ENCODE measurements at regions not wholly inside any gene's neighbourhood (a gene's known extent, or its start where the extent isn't known, plus 50 kb on each side); places are given as distances from the start of the nearest gene placed in this dataset.

DNA sequence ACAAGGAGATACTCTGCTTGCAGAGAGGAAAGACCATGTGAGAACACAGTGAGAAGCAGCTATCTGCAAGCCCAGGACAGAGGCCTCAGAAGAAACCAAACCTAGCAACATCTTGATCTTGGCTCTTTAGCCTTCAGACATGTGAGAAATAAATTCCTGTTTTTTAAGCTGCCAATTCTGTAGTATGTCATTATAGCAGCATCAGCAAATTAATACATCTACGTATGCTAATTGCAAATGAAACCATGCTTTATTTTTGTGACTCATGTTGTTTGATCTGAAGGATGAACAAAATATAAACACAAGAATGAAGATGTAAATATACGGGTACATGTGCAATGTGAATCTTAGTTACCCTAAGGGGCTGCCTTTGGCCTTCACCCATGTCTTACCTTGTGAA, 714.4 kb upstream of the ARPP21 start:
- no peak for TF ChIP-seq CTCF (IDR thresholded peaks at IDR 0.05)
- TF ChIP-seq POLR2A (IDR thresholded peaks at IDR 0.05) = no peak
